GM12878 (cell line): ENCODE measurements at regions not wholly inside any gene's neighbourhood (a gene's known extent, or its start where the extent isn't known, plus 50 kb on each side); places are given as distances from the start of the nearest gene placed in this dataset.

Source experiments
- ATAC-seq: fragments of 200-7000 bp; cut with Tn5 transposase; 3 replicates; pipeline ENCODE4 v1.9.1; 2020; ENCODE audit warnings: mild to moderate bottlenecking, moderate library complexity
- BruUV-seq: library from RNA; stranded (reverse); fragments of 400-500 nt; replicated peaks from 2 replicates; lab custom pipeline; 2021; lab: Mats Ljungman, UMichigan
- CTCF ChIA-PET: fragments of 300-600 bp; sonication (Branson Sonifier 250); formaldehyde crosslinking; extraction: SDS; loops from one replicate; lab custom pipeline; 2021; ENCODE audit warnings: inconsistent platforms; lab: Yijun Ruan, JAX
- POLR2A ChIA-PET: fragments of 350-600 bp; formaldehyde crosslinking; extraction: SDS; loops from one replicate; lab custom pipeline; 2021; ENCODE audit warnings: inconsistent platforms; lab: Charles Lee
- RAD21 ChIA-PET: fragments of 300-600 bp; sonication (Branson Sonifier 250); formaldehyde crosslinking; loops from one replicate; lab custom pipeline; 2023; ENCODE audit warnings: antibody characterized with exemption; ENCODE audit not compliant: unreplicated experiment; lab: Charles Lee
- SMC1A ChIA-PET: fragments of 300-600 bp; sonication (Branson Sonifier 250); formaldehyde crosslinking; loops from one replicate; lab custom pipeline; 2023; ENCODE audit not compliant: unreplicated experiment, uncharacterized antibody; lab: Charles Lee
- DNase-seq: peaks from one replicate; pipeline ENCODE4 v3.0.0-alpha.2; 2011; ENCODE audit warnings: low read depth, low spot score
- FAIRE-seq: peaks from 3 replicates; lab custom pipeline; 2011; peaks lifted over from hg19 to GRCh38; lab: Jason Lieb, UNC
- H2AFZ ChIP-seq: 2 replicates; pipeline ENCODE4 v1.6.0; 2011; ENCODE audit warnings: low read depth, low read length, control low read depth; ENCODE audit not compliant: control insufficient read depth
- H3K27ac ChIP-seq: 2 replicates; pipeline ENCODE4 v1.5.1; 2011; ENCODE audit warnings: control low read depth; ENCODE audit not compliant: control insufficient read depth, insufficient read depth
- H3K27me3 ChIP-seq, 2 experiments: replicated peaks in 1 of 2; 2 replicates each; pipeline versions ENCODE4 v1.6.0 to v1.6.1; 2011; ENCODE audit warnings: low read length in 1 of 2; ENCODE audit not compliant: control insufficient read depth in 2 of 2, insufficient read depth in 2 of 2
- H3K36me3 ChIP-seq, 2 experiments: 2 replicates each; pipeline ENCODE4 v1.5.1; 2011; ENCODE audit warnings: low read length in 1 of 2; ENCODE audit not compliant: control insufficient read depth in 2 of 2, insufficient read depth in 2 of 2
- H3K4me1 ChIP-seq: 2 replicates; pipeline ENCODE4 v1.6.1; 2011; ENCODE audit warnings: mild to moderate bottlenecking, low read length, moderate library complexity, mixed read lengths; ENCODE audit not compliant: control insufficient read depth, insufficient read depth
- H3K4me2 ChIP-seq: 2 replicates; pipeline ENCODE4 v1.6.0; 2011; ENCODE audit warnings: control low read depth; ENCODE audit not compliant: control insufficient read depth, insufficient read depth
- H3K4me3 ChIP-seq: fragments of 200-600 bp; sonication (generic); 2 replicates; pipeline ENCODE4 v1.5.1; 2016
- H3K79me2 ChIP-seq: 2 replicates; pipeline ENCODE4 v1.6.0; 2011; ENCODE audit warnings: low read length; ENCODE audit not compliant: control insufficient read depth, insufficient read depth
- H3K9ac ChIP-seq: 2 replicates; pipeline ENCODE4 v1.8.0; 2011; ENCODE audit warnings: low read length, control low read depth, mixed read lengths; ENCODE audit not compliant: control insufficient read depth, insufficient read depth
- H3K9me3 ChIP-seq: replicated peaks from 3 replicates; pipeline ENCODE4 v1.5.1; 2011; ENCODE audit warnings: mild to moderate bottlenecking, low read length; ENCODE audit not compliant: control insufficient read depth, insufficient read depth
- H4K20me1 ChIP-seq: 2 replicates; pipeline ENCODE4 v1.6.0; 2011; ENCODE audit not compliant: control insufficient read depth, insufficient read depth
- CBX3 ChIP-seq: fragments of 200-600 bp; sonication (generic); IDR thresholded peaks from 2 replicates; pipeline ENCODE4 v1.6.1; 2016; ENCODE audit warnings: low read depth, borderline replicate concordance
- EED ChIP-seq: sonication (generic); IDR thresholded peaks from 2 replicates; pipeline ENCODE4 v1.6.1; 2016; ENCODE audit warnings: antibody characterized with exemption, low read depth
- KDM1A ChIP-seq: fragments of 200-600 bp; sonication (generic); IDR thresholded peaks from 2 replicates; pipeline ENCODE4 v1.6.1; 2016; ENCODE audit warnings: borderline replicate concordance
- NFYA ChIP-seq: IDR thresholded peaks from 2 replicates; pipeline ENCODE4 v1.6.1; 2011; ENCODE audit warnings: low read depth, mild to moderate bottlenecking, low read length, improper control_type of control experiment, borderline replicate concordance
- TCF3 ChIP-seq: IDR thresholded peaks from 2 replicates; pipeline ENCODE4 v1.6.1; 2012; ENCODE audit warnings: low read depth, mild to moderate bottlenecking, low read length, borderline replicate concordance; ENCODE audit not compliant: insufficient read depth
- YY1 ChIP-seq: IDR thresholded peaks from 2 replicates; pipeline ENCODE4 v1.6.1; 2011; ENCODE audit warnings: low read depth, mild to moderate bottlenecking, low read length
- ZNF622 ChIP-seq: fragments of 450-650 bp; IDR thresholded peaks from 2 replicates; pipeline ENCODE4 v1.6.1; 2017; ENCODE audit warnings: mild to moderate bottlenecking, inconsistent platforms
- WGBS: methylation state at CpG from one replicate; pipeline ENCODE4 v1.1.6; 2016; ENCODE audit warnings: low lambda C conversion rate; ENCODE audit not compliant: insufficient replicate concordance, insufficient coverage; ENCODE audit errors: missing lambda C conversion rate; 5-methylcytosine and 5-hydroxymethylcytosine counted together
- in situ Hi-C: fragments of 300-500 bp; cut with MboI; formaldehyde crosslinking; loops from 9 replicates; pipeline ENCODE4 v1.14.3; 2018; ENCODE audit warnings: mixed read lengths
- intact Hi-C: fragments of 100-400 bp; cut with micrococcal nuclease; formaldehyde crosslinking; loops from one replicate; pipeline ENCODE4 v1.14.2; 2022; ENCODE audit not compliant: unreplicated experiment
- TF ChIP-seq, protein P1 (sequence below): IDR thresholded peaks from 2 replicates; pipeline ENCODE4 v1.6.1; 2011; ENCODE audit warnings: mild to moderate bottlenecking, low read depth, low read length, moderate library complexity; ENCODE audit not compliant: insufficient replicate concordance
- TF ChIP-seq, protein P2 (sequence below): fragments of 150-350 bp; IDR thresholded peaks from 2 replicates; pipeline ENCODE4 v1.6.1; 2016; ENCODE audit warnings: low read depth, low read length
- TF ChIP-seq, protein P3 (sequence below): IDR thresholded peaks from 2 replicates; pipeline ENCODE4 v1.6.1; 2012; ENCODE audit warnings: mild to moderate bottlenecking, low read depth, low read length

DNA sequence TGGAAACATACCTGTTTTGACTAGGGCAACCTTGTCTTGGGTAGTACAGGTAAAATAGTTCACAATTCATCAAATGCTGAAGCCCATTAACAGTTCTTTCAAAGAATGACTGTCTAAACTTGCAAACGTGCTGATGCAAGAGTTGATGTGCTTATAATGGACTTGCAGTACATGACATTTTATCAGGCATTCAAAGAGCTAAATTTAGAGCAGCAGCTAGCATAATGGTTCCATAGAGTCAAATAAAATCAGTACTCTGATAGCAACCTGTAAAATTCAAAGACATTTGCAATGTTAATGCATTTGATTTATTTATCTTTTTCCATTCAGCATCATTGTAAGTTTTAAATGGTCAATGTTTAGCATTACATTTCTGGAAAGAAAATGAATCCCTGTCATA, 979.7 kb upstream of the SLC10A2 start:
- no peak overlapping the region for H3K9ac ChIP-seq
- H3K4me1 ChIP-seq = no peaks in the 10 kb centered on the region
- no TSS peak for BruUV-seq
- intact Hi-C loops (loop anchor here (10.0 kb wide), 1 partner anchor 1131 kb away; no protein-coding TSS in a partner anchor), in situ Hi-C loops (no loop called here)
- POLR2A ChIA-PET = no interaction called here
- FAIRE-seq = no peak
- H3K4me3 ChIP-seq = no peak overlapping the region
- H3K27ac ChIP-seq = no peak overlapping the region
- SMC1A ChIA-PET = interaction anchor here (0.8 kb wide), 2 partner anchors 14 to 855 kb away, joined by 3 to 4 read pairs; no protein-coding TSS in a partner anchor
- no peaks in the 10 kb centered on the region for H3K79me2 ChIP-seq
- CTCF ChIA-PET = no interaction called here
- TF ChIP-seq, protein P1, sequence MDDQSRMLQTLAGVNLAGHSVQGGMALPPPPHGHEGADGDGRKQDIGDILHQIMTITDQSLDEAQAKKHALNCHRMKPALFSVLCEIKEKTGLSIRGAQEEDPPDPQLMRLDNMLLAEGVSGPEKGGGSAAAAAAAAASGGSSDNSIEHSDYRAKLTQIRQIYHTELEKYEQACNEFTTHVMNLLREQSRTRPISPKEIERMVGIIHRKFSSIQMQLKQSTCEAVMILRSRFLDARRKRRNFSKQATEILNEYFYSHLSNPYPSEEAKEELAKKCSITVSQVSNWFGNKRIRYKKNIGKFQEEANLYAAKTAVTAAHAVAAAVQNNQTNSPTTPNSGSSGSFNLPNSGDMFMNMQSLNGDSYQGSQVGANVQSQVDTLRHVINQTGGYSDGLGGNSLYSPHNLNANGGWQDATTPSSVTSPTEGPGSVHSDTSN = no peak
- TF ChIP-seq NFYA (no peak), CBX3 (no peak), TCF3 (no peak), YY1 (no peak), KDM1A (no peak), EED (no peak), ZNF622 (no peak)
- TF ChIP-seq, protein P2, sequence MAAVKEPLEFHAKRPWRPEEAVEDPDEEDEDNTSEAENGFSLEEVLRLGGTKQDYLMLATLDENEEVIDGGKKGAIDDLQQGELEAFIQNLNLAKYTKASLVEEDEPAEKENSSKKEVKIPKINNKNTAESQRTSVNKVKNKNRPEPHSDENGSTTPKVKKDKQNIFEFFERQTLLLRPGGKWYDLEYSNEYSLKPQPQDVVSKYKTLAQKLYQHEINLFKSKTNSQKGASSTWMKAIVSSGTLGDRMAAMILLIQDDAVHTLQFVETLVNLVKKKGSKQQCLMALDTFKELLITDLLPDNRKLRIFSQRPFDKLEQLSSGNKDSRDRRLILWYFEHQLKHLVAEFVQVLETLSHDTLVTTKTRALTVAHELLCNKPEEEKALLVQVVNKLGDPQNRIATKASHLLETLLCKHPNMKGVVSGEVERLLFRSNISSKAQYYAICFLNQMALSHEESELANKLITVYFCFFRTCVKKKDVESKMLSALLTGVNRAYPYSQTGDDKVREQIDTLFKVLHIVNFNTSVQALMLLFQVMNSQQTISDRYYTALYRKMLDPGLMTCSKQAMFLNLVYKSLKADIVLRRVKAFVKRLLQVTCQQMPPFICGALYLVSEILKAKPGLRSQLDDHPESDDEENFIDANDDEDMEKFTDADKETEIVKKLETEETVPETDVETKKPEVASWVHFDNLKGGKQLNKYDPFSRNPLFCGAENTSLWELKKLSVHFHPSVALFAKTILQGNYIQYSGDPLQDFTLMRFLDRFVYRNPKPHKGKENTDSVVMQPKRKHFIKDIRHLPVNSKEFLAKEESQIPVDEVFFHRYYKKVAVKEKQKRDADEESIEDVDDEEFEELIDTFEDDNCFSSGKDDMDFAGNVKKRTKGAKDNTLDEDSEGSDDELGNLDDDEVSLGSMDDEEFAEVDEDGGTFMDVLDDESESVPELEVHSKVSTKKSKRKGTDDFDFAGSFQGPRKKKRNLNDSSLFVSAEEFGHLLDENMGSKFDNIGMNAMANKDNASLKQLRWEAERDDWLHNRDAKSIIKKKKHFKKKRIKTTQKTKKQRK = no peak
- TF ChIP-seq, protein P3, sequence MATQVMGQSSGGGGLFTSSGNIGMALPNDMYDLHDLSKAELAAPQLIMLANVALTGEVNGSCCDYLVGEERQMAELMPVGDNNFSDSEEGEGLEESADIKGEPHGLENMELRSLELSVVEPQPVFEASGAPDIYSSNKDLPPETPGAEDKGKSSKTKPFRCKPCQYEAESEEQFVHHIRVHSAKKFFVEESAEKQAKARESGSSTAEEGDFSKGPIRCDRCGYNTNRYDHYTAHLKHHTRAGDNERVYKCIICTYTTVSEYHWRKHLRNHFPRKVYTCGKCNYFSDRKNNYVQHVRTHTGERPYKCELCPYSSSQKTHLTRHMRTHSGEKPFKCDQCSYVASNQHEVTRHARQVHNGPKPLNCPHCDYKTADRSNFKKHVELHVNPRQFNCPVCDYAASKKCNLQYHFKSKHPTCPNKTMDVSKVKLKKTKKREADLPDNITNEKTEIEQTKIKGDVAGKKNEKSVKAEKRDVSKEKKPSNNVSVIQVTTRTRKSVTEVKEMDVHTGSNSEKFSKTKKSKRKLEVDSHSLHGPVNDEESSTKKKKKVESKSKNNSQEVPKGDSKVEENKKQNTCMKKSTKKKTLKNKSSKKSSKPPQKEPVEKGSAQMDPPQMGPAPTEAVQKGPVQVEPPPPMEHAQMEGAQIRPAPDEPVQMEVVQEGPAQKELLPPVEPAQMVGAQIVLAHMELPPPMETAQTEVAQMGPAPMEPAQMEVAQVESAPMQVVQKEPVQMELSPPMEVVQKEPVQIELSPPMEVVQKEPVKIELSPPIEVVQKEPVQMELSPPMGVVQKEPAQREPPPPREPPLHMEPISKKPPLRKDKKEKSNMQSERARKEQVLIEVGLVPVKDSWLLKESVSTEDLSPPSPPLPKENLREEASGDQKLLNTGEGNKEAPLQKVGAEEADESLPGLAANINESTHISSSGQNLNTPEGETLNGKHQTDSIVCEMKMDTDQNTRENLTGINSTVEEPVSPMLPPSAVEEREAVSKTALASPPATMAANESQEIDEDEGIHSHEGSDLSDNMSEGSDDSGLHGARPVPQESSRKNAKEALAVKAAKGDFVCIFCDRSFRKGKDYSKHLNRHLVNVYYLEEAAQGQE = no peak
- H3K27me3 ChIP-seq = no peaks in the 10 kb centered on the region
- H3K9me3 ChIP-seq = no peaks in the 10 kb centered on the region
- WGBS = 0% methylated on average over 1 of the region's 1 CpG
- no peak overlapping the region for H2AFZ ChIP-seq
- RAD21 ChIA-PET = no interaction called here
- ATAC-seq = no peak
- no peaks in the 10 kb centered on the region for H4K20me1 ChIP-seq
- no peak for DNase-seq
- no peaks in the 10 kb centered on the region for H3K36me3 ChIP-seq
- no peak overlapping the region for H3K4me2 ChIP-seq
